OCI-LY3 (cell line): ENCODE measurements at regions not wholly inside any gene's neighbourhood (a gene's known extent, or its start where the extent isn't known, plus 50 kb on each side); places are given as distances from the start of the nearest gene placed in this dataset.
A peak's percentile ranks its signal among the peaks of the same experiment; 100 is the strongest.

Source experiments
- H2AFZ ChIP-seq: fragments of 200-600, 300-600 bp; shearing (Covaris generic); 2 replicates; pipeline ENCODE4 v1.6.0; 2014; ENCODE audit warnings: antibody characterized with exemption, low read depth, low read length
- H3K27ac ChIP-seq: fragments of 200-600, 300-600 bp; sonication (generic); 2 replicates; pipeline ENCODE4 v1.5.1; 2014; ENCODE audit warnings: mild to moderate bottlenecking, low read length, moderate library complexity, mixed read lengths
- H3K27me3 ChIP-seq: fragments of 200-600, 300-600 bp; sonication (generic); 2 replicates; pipeline ENCODE4 v1.6.1; 2014; ENCODE audit warnings: low read depth, low read length, mixed read lengths
- H3K36me3 ChIP-seq: fragments of 200-600, 300-600 bp; sonication (generic); replicated peaks from 2 replicates; pipeline ENCODE3; 2014; ENCODE audit warnings: low read depth, low read length, mixed read lengths
- H3K4me1 ChIP-seq: fragments of 300-600, 200-600 bp; sonication (generic); 2 replicates; pipeline ENCODE4 v1.6.1; 2014; ENCODE audit warnings: low read length, mixed read lengths
- H3K4me2 ChIP-seq: fragments of 200-600, 300-600 bp; sonication (generic); 2 replicates; pipeline ENCODE4 v1.6.1; 2014; ENCODE audit warnings: low read length, mixed read lengths
- H3K4me3 ChIP-seq: fragments of 300-600, 200-600 bp; sonication (generic); 2 replicates; pipeline ENCODE4 v1.5.1; 2014; ENCODE audit warnings: antibody characterized with exemption, mild to moderate bottlenecking, low read length, moderate library complexity
- H3K79me2 ChIP-seq: fragments of 300-600, 200-600 bp; shearing (Covaris generic); 2 replicates; pipeline ENCODE4 v1.6.1; 2014; ENCODE audit warnings: mild to moderate bottlenecking, low read length, mixed read lengths
- H3K9ac ChIP-seq: fragments of 300-600, 200-600 bp; shearing (Covaris generic); 2 replicates; pipeline ENCODE4 v1.6.0; 2014; ENCODE audit warnings: mild to moderate bottlenecking, low read length, moderate library complexity
- H3K9me3 ChIP-seq: fragments of 200-600, 300-600 bp; shearing (Covaris generic); 2 replicates; pipeline ENCODE4 v1.6.1; 2014; ENCODE audit warnings: low read length, mixed read lengths; ENCODE audit not compliant: insufficient read depth
- H4K20me1 ChIP-seq: fragments of 200-600, 300-600 bp; sonication (generic); 2 replicates; pipeline ENCODE4 v1.6.1; 2016; ENCODE audit warnings: low read length, mixed read lengths; ENCODE audit not compliant: insufficient read depth
- CTCF ChIP-seq: fragments of 200-600, 300-600 bp; sonication (generic); IDR thresholded peaks from 2 replicates; pipeline ENCODE4 v1.5.1; 2014; ENCODE audit warnings: antibody characterized with exemption, low read length, low read depth
- EZH2phosphoT487 ChIP-seq: fragments of 200-600 bp; shearing (Covaris generic); IDR thresholded peaks from 2 replicates; pipeline ENCODE4 v1.6.1; 2018; ENCODE audit warnings: antibody characterized with exemption, mixed run types, low read depth

- no peaks in the 10 kb centered on the region for H4K20me1 ChIP-seq
- no peaks in the 10 kb centered on the region for H3K36me3 ChIP-seq
Measured at GRCh38 chr18:69291044-69291443, 109.6 kb upstream of the DOK6 start.

GRCh38 chr18:69291755-69292154 is 108.9 kb upstream of the DOK6 start:
- Histone ChIP-seq H3K36me3 (no peaks in the 10 kb centered on the region), H3K4me2 (no peak overlapping the region), H4K20me1 (no peaks in the 10 kb centered on the region), H3K9me3 (no peaks in the 10 kb centered on the region), H3K79me2 (no peaks in the 10 kb centered on the region), H2AFZ (no peak overlapping the region), H3K9ac (no peak overlapping the region), H3K27ac (no peak overlapping the region), H3K4me1 (peaks cover 5% of the 10 kb centered on the region; the same call in 1 of the 2 replicates), H3K27me3 (no peaks in the 10 kb centered on the region), H3K4me3 (no peak overlapping the region)
- TF ChIP-seq EZH2phosphoT487 (no peak), CTCF (no peak)

More at GRCh38 chr18:69291044-69291443, 109.6 kb upstream of the DOK6 start:
- Histone ChIP-seq H3K4me3 (no peak overlapping the region), H3K27ac (no peak overlapping the region), H2AFZ (no peak overlapping the region), H3K27me3 (no peaks in the 10 kb centered on the region), H3K4me1 (no peaks in the 10 kb centered on the region), H3K4me2 (no peak overlapping the region), H3K9me3 (no peaks in the 10 kb centered on the region), H3K79me2 (no peaks in the 10 kb centered on the region), H3K9ac (no peak overlapping the region)
- TF ChIP-seq CTCF (no peak), EZH2phosphoT487 (no peak)

GRCh38 chr18:69300185-69300584 is 100.5 kb upstream of the DOK6 start:
- Histone ChIP-seq H3K9ac (no peak overlapping the region), H3K4me3 (no peak overlapping the region), H4K20me1 (no peaks in the 10 kb centered on the region), H3K27me3 (no peaks in the 10 kb centered on the region), H3K27ac (no peak overlapping the region), H2AFZ (no peak overlapping the region), H3K9me3 (peaks cover 7% of the 10 kb centered on the region; the same call in 1 of the 2 replicates), H3K79me2 (no peaks in the 10 kb centered on the region), H3K4me1 (peaks cover 6% of the 10 kb centered on the region; the same call in 1 of the 2 replicates), H3K4me2 (no peak overlapping the region), H3K36me3 (no peaks in the 10 kb centered on the region)
- TF ChIP-seq CTCF = no peak
- no peak for TF ChIP-seq EZH2phosphoT487

GRCh38 chr18:69308619-69309018 is 92.1 kb upstream of the DOK6 start:
- H3K4me1 ChIP-seq = no peaks in the 10 kb centered on the region
- no peaks in the 10 kb centered on the region for H3K79me2 ChIP-seq
- H4K20me1 ChIP-seq = no peaks in the 10 kb centered on the region
- TF ChIP-seq CTCF = no peak
- TF ChIP-seq EZH2phosphoT487 = no peak
- H3K9ac ChIP-seq = no peak overlapping the region
- no peaks in the 10 kb centered on the region for H3K36me3 ChIP-seq
- H3K4me3 ChIP-seq = no peak overlapping the region
- H3K27me3 ChIP-seq = no peaks in the 10 kb centered on the region
- H3K9me3 ChIP-seq = no peaks in the 10 kb centered on the region
- 0 out of 2 replicates have a peak overlapping the region, but pooled peaks have one; percentile 18 for H2AFZ ChIP-seq
- H3K4me2 ChIP-seq = no peak overlapping the region
- H3K27ac ChIP-seq = no peak overlapping the region
